K562 (cell line): ENCODE measurements at regions not wholly inside any gene's neighbourhood (a gene's known extent, or its start where the extent isn't known, plus 50 kb on each side); places are given as distances from the start of the nearest gene placed in this dataset.

Experiments
- ATAC-seq: fragments of 200-7000 bp; cut with Tn5 transposase; 3 replicates; pipeline ENCODE4 v1.9.1; 2020; ENCODE audit warnings: moderate library complexity
- BruUV-seq: library from RNA; stranded (reverse); fragments of 400-500 nt; replicated peaks from 2 replicates; lab custom pipeline; 2021; lab: Mats Ljungman, UMichigan
- CTCF ChIA-PET: fragments of 300-600 bp; formaldehyde crosslinking; extraction: SDS; loops from one replicate; lab custom pipeline; 2021; ENCODE audit warnings: low intra/inter-chr PET ratio; lab: Yijun Ruan, JAX
- POLR2A ChIA-PET: fragments of 300-600, 350-650 bp; sonication (Branson Sonifier 250); formaldehyde crosslinking; extraction: SDS; loops from one replicate; lab custom pipeline; 2021; ENCODE audit warnings: antibody characterized with exemption, inconsistent platforms; lab: Yijun Ruan, JAX
- DNase-seq, 4 experiments: peaks; one replicate each; pipeline versions ENCODE4 v3.0.0 to v3.0.0-alpha.2; 2011 to 2018; ENCODE audit warnings: low spot score in 3 of 4, mixed read lengths in 3 of 4; ENCODE audit errors: extremely low read depth in 1 of 4
- FAIRE-seq: peaks from 2 replicates; lab custom pipeline; 2011; peaks lifted over from hg19 to GRCh38; lab: Jason Lieb, UNC
- H2AFZ ChIP-seq: 2 replicates; pipeline ENCODE4 v1.6.0; 2011; ENCODE audit warnings: low read depth, low read length, control low read depth, inconsistent platforms
- H3K27ac ChIP-seq: fragments of 200-600 bp; 3 replicates; pipeline ENCODE4 v1.8.0; 2011; ENCODE audit warnings: low read depth, mild to moderate bottlenecking, control low read depth, inconsistent platforms, low read length, moderate library complexity, mixed read lengths; ENCODE audit errors: extremely low read depth
- H3K27me3 ChIP-seq, 2 experiments: fragments of 300-600 bp in 1 of 2; 2 replicates in 1 of 2; 3 replicates in 1 of 2; pipeline versions ENCODE4 v1.6.0 to v1.8.0; 2011; ENCODE audit warnings: inconsistent platforms in 2 of 2, low read length in 2 of 2, mild to moderate bottlenecking in 1 of 2, mixed read lengths in 1 of 2, moderate library complexity in 1 of 2; ENCODE audit not compliant: control insufficient read depth in 2 of 2, insufficient read depth in 2 of 2
- H3K36me3 ChIP-seq: fragments of 300-600 bp; 3 replicates; pipeline ENCODE4 v1.8.0; 2011; ENCODE audit warnings: mild to moderate bottlenecking, low read length, inconsistent platforms; ENCODE audit not compliant: control insufficient read depth, insufficient read depth
- H3K4me1 ChIP-seq, 2 experiments: fragments of 200-600 bp in 1 of 2; replicated peaks in 1 of 2; 2 replicates in 1 of 2; 3 replicates in 1 of 2; pipeline versions ENCODE4 v1.5.1 to v1.8.0; 2011; ENCODE audit warnings: inconsistent platforms in 2 of 2, low read length in 2 of 2, mild to moderate bottlenecking in 1 of 2, mixed read lengths in 1 of 2, moderate library complexity in 1 of 2; ENCODE audit not compliant: control insufficient read depth in 2 of 2, insufficient read depth in 2 of 2
- H3K4me2 ChIP-seq: 2 replicates; pipeline ENCODE4 v1.6.1; 2011; ENCODE audit warnings: low read length, control low read depth, inconsistent platforms, mixed read lengths; ENCODE audit not compliant: insufficient read depth
- H3K4me3 ChIP-seq: fragments of 200-600 bp; sonication (generic), shearing (Covaris generic); 2 replicates; pipeline ENCODE4 v1.5.1; 2016; ENCODE audit warnings: control low read depth, inconsistent platforms
- H3K79me2 ChIP-seq: fragments of 200-600 bp; 3 replicates; pipeline ENCODE4 v1.8.0; 2011; ENCODE audit warnings: low read length, inconsistent platforms; ENCODE audit not compliant: control insufficient read depth, insufficient read depth
- H3K9ac ChIP-seq, 2 experiments: 2 replicates each; pipeline versions ENCODE4 v1.6.0 to v1.6.1; 2011; ENCODE audit warnings: low read depth in 2 of 2, low read length in 2 of 2, control low read depth in 1 of 2, inconsistent platforms in 1 of 2, mild to moderate bottlenecking in 1 of 2, mixed read lengths in 1 of 2; ENCODE audit not compliant: insufficient read depth in 1 of 2
- H3K9me1 ChIP-seq: one replicate; pipeline ENCODE4 v1.6.0; 2011; ENCODE audit warnings: inconsistent platforms, mild to moderate bottlenecking, low read length, moderate library complexity; ENCODE audit not compliant: control insufficient read depth, insufficient read depth
- H3K9me3 ChIP-seq: replicated peaks from 2 replicates; pipeline ENCODE4 v1.5.1; 2011; ENCODE audit warnings: low read depth, low read length, inconsistent platforms; ENCODE audit not compliant: control insufficient read depth, insufficient read depth
- H4K20me1 ChIP-seq: replicated peaks from 2 replicates; pipeline ENCODE4 v1.6.1; 2011; ENCODE audit warnings: low read length, inconsistent platforms, mixed read lengths; ENCODE audit not compliant: control insufficient read depth, insufficient read depth
- CCAR2 ChIP-seq: fragments of 200-400 bp; formaldehyde crosslinking; IDR thresholded peaks from 2 replicates; pipeline ENCODE4 v1.6.1; 2017; ENCODE audit warnings: mild to moderate bottlenecking, low read depth, low read length
- ESRRB ChIP-seq: fragments of 250-450 bp; sonication (Bioruptor Pico); IDR thresholded peaks from 2 replicates; pipeline ENCODE4 v1.5.0; 2020; ENCODE audit warnings: mild to moderate bottlenecking, moderate library complexity, borderline replicate concordance
- ETV5 ChIP-seq: sonication (generic); formaldehyde crosslinking; IDR thresholded peaks from 2 replicates; pipeline ENCODE4 v1.4.0; 2020; ENCODE audit warnings: low read depth, mild to moderate bottlenecking, missing genetic modification reagents
- FOSL1 ChIP-seq: fragments of 200-800 bp; sonication (Bioruptor generic); conservative IDR thresholded peaks from 2 replicates; pipeline ENCODE4 v1.6.1; 2016; ENCODE audit warnings: missing genetic modification characterization, missing compliant biosample characterization
- HIVEP1 ChIP-seq: fragments of 250-450 bp; sonication (Bioruptor Pico); IDR thresholded peaks from 2 replicates; pipeline ENCODE4 v1.4.0; 2020; ENCODE audit warnings: mild to moderate bottlenecking
- KDM1A ChIP-seq, 2 experiments: fragments of 450-650 bp; IDR thresholded peaks; 2 replicates each; pipeline ENCODE4 v1.6.1; 2016; ENCODE audit warnings: mild to moderate bottlenecking in 2 of 2
- MIER1 ChIP-seq: fragments of 450-650 bp; IDR thresholded peaks from 2 replicates; pipeline ENCODE4 v1.6.1; 2016; ENCODE audit warnings: antibody characterized with exemption, mild to moderate bottlenecking, low read depth
- NFE2 ChIP-seq: IDR thresholded peaks from 2 replicates; pipeline ENCODE4 v1.6.1; 2014; ENCODE audit warnings: antibody characterized with exemption, low read depth
- PRPF4 ChIP-seq: fragments of 200-400 bp; formaldehyde crosslinking; IDR thresholded peaks from one replicate; pipeline ENCODE4 v1.6.1; 2017; ENCODE audit warnings: low read length, low read depth, mild to moderate bottlenecking; ENCODE audit not compliant: insufficient read depth, poor library complexity, severe bottlenecking
- STAT5A ChIP-seq: IDR thresholded peaks from 2 replicates; pipeline ENCODE4 v1.6.1; 2012; ENCODE audit warnings: low read length, inconsistent platforms, borderline replicate concordance
- TCF7 ChIP-seq: sonication (generic); IDR thresholded peaks from 2 replicates; pipeline ENCODE4 v1.6.1; 2016; ENCODE audit warnings: antibody characterized with exemption, borderline replicate concordance
- THRAP3 ChIP-seq: fragments of 450-650 bp; IDR thresholded peaks from 2 replicates; pipeline ENCODE4 v1.6.1; 2016; ENCODE audit warnings: mild to moderate bottlenecking, inconsistent platforms, borderline replicate concordance
- ZNF77 ChIP-seq: fragments of 250-450 bp; sonication (Bioruptor Pico); IDR thresholded peaks from 2 replicates; pipeline ENCODE4 v1.5.0; 2020
- WGBS: fragments of 100-300 bp; shearing (Covaris generic); methylation state at CpG from one replicate; pipeline ENCODE4 v1.1.6; 2016; ENCODE audit warnings: low coverage, mixed read lengths; ENCODE audit not compliant: insufficient coverage; ENCODE audit errors: missing lambda C conversion rate; 5-methylcytosine and 5-hydroxymethylcytosine counted together
- in situ Hi-C: fragments of 300-500 bp; cut with MboI; formaldehyde crosslinking; loops from 4 replicates; pipeline ENCODE4 v1.15.0; 2018; ENCODE audit warnings: inconsistent platforms, mixed read lengths
- intact Hi-C: fragments of 100-400 bp; cut with micrococcal nuclease; formaldehyde crosslinking; loops from 2 replicates; pipeline ENCODE4 v1.14.2; 2022
- TF ChIP-seq, protein P1 (sequence below): IDR thresholded peaks from 2 replicates; pipeline ENCODE4 v1.6.1; 2011; ENCODE audit not compliant: insufficient read length; ENCODE audit errors: extremely low read depth
- TF ChIP-seq, protein P2 (sequence below): fragments of 450-650 bp; formaldehyde crosslinking; IDR thresholded peaks from 2 replicates; pipeline ENCODE4 v1.4.0; 2022; ENCODE audit warnings: missing genetic modification characterization

DNA sequence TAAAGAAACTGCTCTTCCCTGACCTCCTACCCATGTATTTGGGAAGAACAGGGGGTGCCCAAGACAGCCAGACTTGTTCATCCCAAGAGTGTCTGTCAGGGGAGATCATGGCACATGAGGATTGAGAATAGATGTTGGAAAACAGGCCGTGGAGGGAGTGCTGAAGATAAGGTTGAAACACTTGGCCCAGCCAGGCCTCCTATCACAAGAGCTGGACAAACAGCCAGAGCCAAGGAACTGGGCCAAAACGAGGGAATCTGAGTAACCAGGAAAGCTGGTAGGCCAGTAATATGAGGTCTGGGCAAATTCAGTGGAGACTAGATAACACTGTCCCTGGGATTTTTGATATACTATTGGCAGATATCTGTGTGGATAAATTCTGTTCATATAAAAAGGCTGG is 161.7 kb downstream of the TMX1 start:
- no peaks in the 10 kb centered on the region for H3K9me3 ChIP-seq
- no peak overlapping the region for H2AFZ ChIP-seq
- H3K79me2 ChIP-seq: no peaks in the 10 kb centered on the region
- FAIRE-seq (no peak), DNase-seq (no peak), ATAC-seq (no peak)
- 0% methylated on average over 1 of the region's 2 CpGs for WGBS
- intact Hi-C loops: no loop called here
- no peaks in the 10 kb centered on the region for H3K4me1 ChIP-seq
- no peak overlapping the region for H3K9ac ChIP-seq
- H4K20me1 ChIP-seq: no peaks in the 10 kb centered on the region
- ChIA-PET CTCF (no interaction called here), POLR2A (no interaction called here)
- BruUV-seq: no TSS peak
- TF ChIP-seq KDM1A (IDR thresholded peaks at IDR 0.05): no peak
- no peak for TF ChIP-seq FOSL1 (tag)
- TF ChIP-seq THRAP3: no peak
- no peak for TF ChIP-seq TCF7
- TF ChIP-seq, protein P1, sequence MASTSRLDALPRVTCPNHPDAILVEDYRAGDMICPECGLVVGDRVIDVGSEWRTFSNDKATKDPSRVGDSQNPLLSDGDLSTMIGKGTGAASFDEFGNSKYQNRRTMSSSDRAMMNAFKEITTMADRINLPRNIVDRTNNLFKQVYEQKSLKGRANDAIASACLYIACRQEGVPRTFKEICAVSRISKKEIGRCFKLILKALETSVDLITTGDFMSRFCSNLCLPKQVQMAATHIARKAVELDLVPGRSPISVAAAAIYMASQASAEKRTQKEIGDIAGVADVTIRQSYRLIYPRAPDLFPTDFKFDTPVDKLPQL: no peak
- no peak for TF ChIP-seq MIER1
- no peak for TF ChIP-seq STAT5A
- no peak for TF ChIP-seq CCAR2
- no peak for TF ChIP-seq HIVEP1 (CRISPR knock-in tag)
- TF ChIP-seq ESRRB: no peak
- TF ChIP-seq, protein P2, sequence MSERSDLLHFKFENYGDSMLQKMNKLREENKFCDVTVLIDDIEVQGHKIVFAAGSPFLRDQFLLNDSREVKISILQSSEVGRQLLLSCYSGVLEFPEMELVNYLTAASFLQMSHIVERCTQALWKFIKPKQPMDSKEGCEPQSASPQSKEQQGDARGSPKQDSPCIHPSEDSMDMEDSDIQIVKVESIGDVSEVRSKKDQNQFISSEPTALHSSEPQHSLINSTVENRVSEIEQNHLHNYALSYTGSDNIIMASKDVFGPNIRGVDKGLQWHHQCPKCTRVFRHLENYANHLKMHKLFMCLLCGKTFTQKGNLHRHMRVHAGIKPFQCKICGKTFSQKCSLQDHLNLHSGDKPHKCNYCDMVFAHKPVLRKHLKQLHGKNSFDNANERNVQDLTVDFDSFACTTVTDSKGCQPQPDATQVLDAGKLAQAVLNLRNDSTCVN (CRISPR knock-in tag): no peak
- no peak for TF ChIP-seq NFE2
- no peak for TF ChIP-seq ETV5
- TF ChIP-seq PRPF4: no peak
- TF ChIP-seq ZNF77: no peak
- in situ Hi-C loops: no loop called here
- H3K4me2 ChIP-seq: no peak overlapping the region
- H3K27ac ChIP-seq: no peak overlapping the region
- no peaks in the 10 kb centered on the region for H3K9me1 ChIP-seq
- H3K36me3 ChIP-seq: no peaks in the 10 kb centered on the region
- peaks cover 0 to 5% of the 10 kb centered on the region in 2 experiments; a peak in 1 of 5 replicates for H3K27me3 ChIP-seq
- no peak overlapping the region for H3K4me3 ChIP-seq
